ENCODE measurements at regions not wholly inside any gene's neighbourhood (a gene's known extent, or its start where the extent isn't known, plus 50 kb on each side); places are given as distances from the start of the nearest gene placed in this dataset.

- Histone ChIP-seq H3K36me3 (ENCODE audit: control insufficient read depth, insufficient read depth, low read length) (no peaks in the 10 kb centered on the region), H3K9me3 (replicated peaks; ENCODE audit: control insufficient read depth, insufficient read depth, low read depth, low read length) (no peaks in the 10 kb centered on the region), H4K20me1 (replicated peaks; ENCODE audit: control insufficient read depth, insufficient read depth, low read length) (no peaks in the 10 kb centered on the region), H3K27ac (ENCODE audit: extremely low read depth, low read depth, low read length) (no peak overlapping the region), H3K4me2 (ENCODE audit: insufficient read depth, low read length) (no peak overlapping the region), H3K4me1 (replicated peaks in 1 of 2; ENCODE audit: control insufficient read depth in 2 of 2, insufficient read depth in 2 of 2, low read length in 2 of 2) (no peaks in the 10 kb centered on the region), H3K9ac (ENCODE audit: insufficient read depth in 1 of 2, low read depth in 2 of 2, low read length in 2 of 2) (no peak overlapping the region), H3K9me1 (ENCODE audit: control insufficient read depth, insufficient read depth, low read length) (no peaks in the 10 kb centered on the region), H3K4me3 (no peak overlapping the region), H3K79me2 (ENCODE audit: control insufficient read depth, insufficient read depth, low read length) (no peaks in the 10 kb centered on the region), H3K27me3 (ENCODE audit: control insufficient read depth in 2 of 2, insufficient read depth in 2 of 2, low read length in 2 of 2) (no peaks in the 10 kb centered on the region; a peak in 1 of 5 replicates), H2AFZ (ENCODE audit: low read depth, low read length) (no peak overlapping the region)
- WGBS (ENCODE audit: insufficient coverage, low coverage, missing lambda C conversion rate) = 1% methylated on average over 5 of the region's 5 CpGs
- CTCF ChIA-PET (ENCODE audit: low intra/inter-chr PET ratio) = no interaction called here
- FAIRE-seq (no peak), ATAC-seq (no peak), DNase-seq (ENCODE audit: extremely low read depth in 1 of 4, low spot score in 3 of 4) (no peak)
- BruUV-seq (replicated peaks) = no TSS peak
- POLR2A ChIA-PET = interaction anchor here (0.8 kb wide), 1 partner anchor 647 kb away, joined by 3 read pairs; no protein-coding TSS in a partner anchor
- in situ Hi-C loops (cut with MboI) = no loop called here
- intact Hi-C loops (cut with micrococcal nuclease) = no loop called here
- TF ChIP-seq FOXK2 (conservative IDR thresholded peaks at IDR 0.05 in 1 of 2, IDR thresholded peaks at IDR 0.05 in 1 of 2; ENCODE audit: low read depth in 2 of 2) (no peak), E2F5 (CRISPR knock-in tag; IDR thresholded peaks at IDR 0.05) (no peak), SPI1 (IDR thresholded peaks at IDR 0.05; ENCODE audit: borderline replicate concordance, low read depth, low read length) (no peak), NCOA4 (IDR thresholded peaks at IDR 0.05; ENCODE audit: partially characterized antibody) (no peak), TRIM24 (IDR thresholded peaks at IDR 0.05) (no peak), SMAD2 (IDR thresholded peaks at IDR 0.05; ENCODE audit: low read depth, low read length) (no peak), ESRRB (CRISPR knock-in tag; IDR thresholded peaks at IDR 0.05; ENCODE audit: borderline replicate concordance) (no peak), ZNF695 (CRISPR knock-in tag; IDR thresholded peaks at IDR 0.05) (no peak), DMBX1 (CRISPR knock-in tag; IDR thresholded peaks at IDR 0.05; ENCODE audit: borderline replicate concordance) (no peak), RBFOX2 (IDR thresholded peaks at IDR 0.05; ENCODE audit: low read depth, low read length) (no peak), C11orf30 (IDR thresholded peaks at IDR 0.05; ENCODE audit: low read depth) (no peak), EP400 (IDR thresholded peaks at IDR 0.05) (no peak), ZBTB34 (CRISPR knock-in tag; IDR thresholded peaks at IDR 0.05) (no peak), KAT7 (CRISPR knock-in tag; IDR thresholded peaks at IDR 0.05; ENCODE audit: borderline replicate concordance) (no peak), ZNF217 (CRISPR knock-in tag; IDR thresholded peaks at IDR 0.05) (no peak), ATF6 (CRISPR knock-in tag; IDR thresholded peaks at IDR 0.05) (no peak), ZNF639 (CRISPR knock-in tag; conservative IDR thresholded peaks at IDR 0.05 in 1 of 2, IDR thresholded peaks at IDR 0.05 in 1 of 2) (no peak), ETV6 (IDR thresholded peaks at IDR 0.05; ENCODE audit: borderline replicate concordance in 1 of 2, low read depth in 2 of 2, low read length in 1 of 2) (no peak), ETV6 (CRISPR knock-in tag; IDR thresholded peaks at IDR 0.05; ENCODE audit: borderline replicate concordance) (no peak)
Observed at GRCh38 chr16:22712471-22712870, 101.5 kb upstream of the HS3ST2 start.

Measured in K562 (cell line).